Osteocyte (in vitro differentiated cells): ENCODE measurements at regions not wholly inside any gene's neighbourhood (a gene's known extent, or its start where the extent isn't known, plus 50 kb on each side); places are given as distances from the start of the nearest gene placed in this dataset.
"Not testable (repeated sequence)": the region's sequence is repeated elsewhere in the genome, so short reads cannot be mapped to it uniquely, and the experiment has no call there.

Experiments
- DNase-seq: peaks from one replicate; pipeline ENCODE4 v3.0.0; 2021; ENCODE audit warnings: mixed read lengths; ENCODE audit not compliant: unreplicated experiment; ENCODE audit errors: extremely low spot score
- H3K27ac Mint-ChIP-seq: one replicate; pipeline ENCODE4 v1.8.0; 2021; ENCODE audit warnings: mild to moderate bottlenecking, mixed read lengths; ENCODE audit not compliant: unreplicated experiment
- H3K27me3 Mint-ChIP-seq: one replicate; pipeline ENCODE4 v1.8.0; 2021; ENCODE audit warnings: mixed read lengths; ENCODE audit not compliant: unreplicated experiment
- H3K36me3 Mint-ChIP-seq: one replicate; pipeline ENCODE4 v1.8.0; 2021; ENCODE audit warnings: mixed read lengths; ENCODE audit not compliant: unreplicated experiment
- H3K4me1 Mint-ChIP-seq: one replicate; pipeline ENCODE4 v1.8.0; 2021; ENCODE audit warnings: mixed read lengths; ENCODE audit not compliant: unreplicated experiment
- H3K4me3 Mint-ChIP-seq: one replicate; pipeline ENCODE4 v1.8.0; 2021; ENCODE audit warnings: mild to moderate bottlenecking, moderate library complexity, mixed read lengths; ENCODE audit not compliant: unreplicated experiment
- H3K9me3 Mint-ChIP-seq: one replicate; pipeline ENCODE4 v1.8.0; 2021; ENCODE audit warnings: mixed read lengths; ENCODE audit not compliant: unreplicated experiment
- TF ChIP-seq, protein P1 (sequence below): fragments of 200-600 bp; sonication (generic); IDR thresholded peaks from 2 replicates; pipeline ENCODE4 v1.5.0; 2021; ENCODE audit warnings: antibody characterized with exemption, mild to moderate bottlenecking, moderate library complexity

DNA sequence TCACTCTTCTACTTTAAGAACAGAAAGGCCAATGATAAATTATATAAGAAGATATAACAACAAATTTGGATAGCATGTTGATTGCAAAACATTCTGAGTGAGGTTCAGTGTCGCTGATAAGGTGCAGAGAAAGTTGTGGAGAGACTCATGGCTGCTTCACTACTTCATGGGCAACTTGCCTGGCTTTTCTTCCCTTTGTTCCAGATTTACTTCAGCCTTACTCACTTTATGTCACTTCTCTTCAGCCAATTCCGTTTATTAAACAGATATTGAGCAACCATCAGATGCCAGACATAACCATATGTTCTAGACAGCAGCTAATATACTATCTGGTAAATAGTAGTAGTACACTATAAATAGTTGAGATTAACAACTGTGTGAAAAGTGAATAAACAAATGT, 150.0 kb upstream of the CHL1 start:
- Mint-ChIP-seq H3K9me3 (peaks cover 5% of the 10 kb centered on the region), H3K27ac (no peak overlapping the region), H3K4me1 (no peaks in the 10 kb centered on the region), H3K36me3 (no peaks in the 10 kb centered on the region), H3K4me3 (no peak overlapping the region), H3K27me3 (no peaks in the 10 kb centered on the region)
- TF ChIP-seq, protein P1, sequence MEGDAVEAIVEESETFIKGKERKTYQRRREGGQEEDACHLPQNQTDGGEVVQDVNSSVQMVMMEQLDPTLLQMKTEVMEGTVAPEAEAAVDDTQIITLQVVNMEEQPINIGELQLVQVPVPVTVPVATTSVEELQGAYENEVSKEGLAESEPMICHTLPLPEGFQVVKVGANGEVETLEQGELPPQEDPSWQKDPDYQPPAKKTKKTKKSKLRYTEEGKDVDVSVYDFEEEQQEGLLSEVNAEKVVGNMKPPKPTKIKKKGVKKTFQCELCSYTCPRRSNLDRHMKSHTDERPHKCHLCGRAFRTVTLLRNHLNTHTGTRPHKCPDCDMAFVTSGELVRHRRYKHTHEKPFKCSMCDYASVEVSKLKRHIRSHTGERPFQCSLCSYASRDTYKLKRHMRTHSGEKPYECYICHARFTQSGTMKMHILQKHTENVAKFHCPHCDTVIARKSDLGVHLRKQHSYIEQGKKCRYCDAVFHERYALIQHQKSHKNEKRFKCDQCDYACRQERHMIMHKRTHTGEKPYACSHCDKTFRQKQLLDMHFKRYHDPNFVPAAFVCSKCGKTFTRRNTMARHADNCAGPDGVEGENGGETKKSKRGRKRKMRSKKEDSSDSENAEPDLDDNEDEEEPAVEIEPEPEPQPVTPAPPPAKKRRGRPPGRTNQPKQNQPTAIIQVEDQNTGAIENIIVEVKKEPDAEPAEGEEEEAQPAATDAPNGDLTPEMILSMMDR: no peak
- DNase-seq: no peak

DNA sequence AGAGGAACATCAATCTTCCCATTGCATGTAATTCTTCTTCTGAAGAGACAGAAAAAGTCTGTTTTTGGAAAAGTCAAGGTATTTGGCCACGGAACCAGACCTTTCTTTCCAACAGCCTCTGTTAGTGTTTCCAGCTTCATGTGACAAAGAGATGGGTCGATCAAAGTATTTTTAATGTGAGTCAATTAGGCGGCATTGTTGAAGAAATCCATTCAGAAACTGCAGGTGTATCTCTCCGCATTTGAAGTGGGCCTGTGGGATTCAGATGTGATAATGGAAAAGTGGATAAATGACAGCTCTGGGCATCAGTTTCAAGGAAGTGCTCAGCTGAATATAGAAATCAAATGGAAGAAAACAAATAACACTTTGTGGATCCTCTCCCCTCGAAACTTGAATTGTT, 143.1 kb upstream of the CHL1 start:
- not testable (repeated sequence) for H3K9me3 Mint-ChIP-seq, H3K4me3 Mint-ChIP-seq, H3K4me1 Mint-ChIP-seq, H3K27ac Mint-ChIP-seq, DNase-seq, H3K27me3 Mint-ChIP-seq, H3K36me3 Mint-ChIP-seq

DNA sequence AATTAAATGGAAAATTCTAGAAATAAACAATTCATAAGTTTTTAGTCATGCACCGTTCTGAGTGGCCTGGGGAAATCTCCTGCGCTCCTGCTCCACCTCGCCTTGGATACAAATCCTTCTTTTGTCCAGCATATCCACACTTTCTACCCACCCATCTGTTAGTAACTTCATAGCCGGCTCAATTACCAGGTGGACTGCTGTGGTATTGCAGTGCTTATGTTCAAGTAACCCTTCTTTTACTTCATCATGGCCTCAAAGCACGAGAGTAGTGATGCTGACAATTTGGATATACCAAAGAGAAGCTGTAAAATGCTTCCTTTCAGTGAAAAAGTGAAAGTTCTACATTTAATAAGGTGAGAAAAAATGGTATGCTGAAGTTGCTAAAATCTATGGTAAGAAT, 142.3 kb upstream of the CHL1 start:
- DNase-seq: no peak
- Mint-ChIP-seq H3K27ac (no peak overlapping the region), H3K9me3 (peaks cover 5% of the 10 kb centered on the region), H3K4me3 (no peak overlapping the region), H3K36me3 (no peaks in the 10 kb centered on the region), H3K27me3 (no peaks in the 10 kb centered on the region), H3K4me1 (no peaks in the 10 kb centered on the region)
- TF ChIP-seq, protein P1: no peak

DNA sequence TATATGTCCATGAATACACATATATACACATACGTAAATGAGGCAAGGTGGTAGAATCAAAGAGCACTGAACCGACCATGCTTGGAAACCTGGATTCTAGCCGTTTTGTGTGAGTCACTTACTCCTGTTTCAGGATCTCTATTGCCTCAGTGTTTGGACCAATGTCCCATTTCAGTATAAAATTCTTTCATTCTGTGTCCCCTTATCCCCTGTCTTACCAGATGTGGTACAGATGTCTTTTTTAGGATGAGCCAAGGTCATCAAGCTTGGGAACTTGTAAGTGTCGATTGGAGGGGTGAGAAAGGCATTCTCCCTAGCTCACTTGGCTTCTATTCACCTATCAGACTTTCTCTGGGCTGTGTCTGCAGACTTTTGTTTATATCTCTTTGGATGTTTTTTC, 139.9 kb upstream of the CHL1 start:
- H3K27me3 Mint-ChIP-seq: no peaks in the 10 kb centered on the region
- H3K4me3 Mint-ChIP-seq: no peak overlapping the region
- no peaks in the 10 kb centered on the region for H3K4me1 Mint-ChIP-seq
- H3K27ac Mint-ChIP-seq: no peak overlapping the region
- TF ChIP-seq, protein P1: no peak
- H3K36me3 Mint-ChIP-seq: no peaks in the 10 kb centered on the region
- H3K9me3 Mint-ChIP-seq: no peaks in the 10 kb centered on the region
- no peak for DNase-seq

DNA sequence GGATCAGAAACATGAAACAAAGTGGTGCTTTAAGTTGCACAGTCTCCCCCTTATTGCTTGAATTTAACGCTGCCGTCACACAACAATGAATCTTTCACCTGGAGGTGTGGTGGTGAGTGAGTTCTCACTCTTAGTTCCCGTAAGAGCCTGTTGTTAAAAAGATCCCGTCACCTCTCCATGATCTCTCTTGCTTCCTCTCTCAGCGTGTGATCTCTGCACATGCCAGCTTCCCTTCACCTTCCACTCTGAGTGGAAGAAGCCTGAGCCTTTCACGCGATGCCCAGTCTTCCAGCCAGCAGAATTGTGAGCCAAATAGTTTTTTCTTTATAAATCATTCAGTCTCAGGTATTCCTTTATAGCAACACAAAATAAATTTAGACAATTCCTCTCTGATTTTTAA, 136.7 kb upstream of the CHL1 start:
- Mint-ChIP-seq H3K4me3 (no peak overlapping the region), H3K27me3 (no peaks in the 10 kb centered on the region), H3K27ac (no peak overlapping the region), H3K36me3 (no peaks in the 10 kb centered on the region), H3K9me3 (no peaks in the 10 kb centered on the region), H3K4me1 (no peaks in the 10 kb centered on the region)
- TF ChIP-seq, protein P1: no peak
- DNase-seq: no peak

DNA sequence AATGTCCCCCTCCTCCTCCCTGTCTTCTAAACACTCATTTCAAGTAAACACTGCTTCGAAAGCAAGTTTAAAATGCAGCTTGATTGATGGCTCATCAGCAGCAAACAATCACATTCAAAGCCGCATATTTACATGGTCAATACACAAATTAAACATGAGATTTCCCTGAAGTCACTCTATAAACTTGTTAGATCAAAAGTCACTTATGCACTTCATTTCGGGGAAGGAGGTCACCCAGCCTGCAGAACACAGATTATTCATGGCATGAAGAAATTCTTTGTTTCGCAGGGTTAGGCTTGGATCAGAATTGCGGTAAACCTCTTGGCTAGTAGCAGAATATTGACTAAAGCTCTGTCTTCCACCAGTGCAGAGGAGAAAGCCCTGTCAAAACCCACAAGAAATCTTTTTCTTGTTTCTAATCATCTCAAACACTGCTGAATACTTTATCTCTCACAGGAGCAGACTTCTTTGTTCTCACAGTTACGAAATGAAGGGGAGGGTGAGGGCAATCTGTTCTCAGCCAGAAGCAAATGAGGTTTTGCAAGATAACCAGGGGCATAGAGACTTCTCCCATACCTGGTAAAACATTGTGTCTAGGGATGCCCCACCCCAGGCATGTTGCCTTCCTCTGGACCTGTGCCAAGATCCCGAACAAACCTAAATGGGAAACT, 133.3 kb upstream of the CHL1 start:
- H3K4me3 Mint-ChIP-seq: no peak overlapping the region

More for the DNA sequence above, 133.3 kb upstream of the CHL1 start:
- Mint-ChIP-seq H3K27ac (no peak overlapping the region), H3K9me3 (no peaks in the 10 kb centered on the region), H3K27me3 (no peaks in the 10 kb centered on the region), H3K36me3 (no peaks in the 10 kb centered on the region), H3K4me1 (no peaks in the 10 kb centered on the region)
- DNase-seq: no peak
- TF ChIP-seq, protein P1: no peak
